T-cell (primary cell): ENCODE measurements at regions not wholly inside any gene's neighbourhood (a gene's known extent, or its start where the extent isn't known, plus 50 kb on each side); places are given as distances from the start of the nearest gene placed in this dataset.

Experiments
- ATAC-seq, 4 experiments: fragments of 200-7000 bp in 3 of 4; fragments of 150-1000 bp in 1 of 4; cut with Tn5 transposase; replicated peaks in 1 of 4; 1 replicate in 3 of 4; 2 replicates in 1 of 4; pipeline ENCODE4 v1.10.0; 2021; ENCODE audit warnings: moderate library complexity in 3 of 4, mild to moderate bottlenecking in 2 of 4, moderate number of reproducible peaks in 1 of 4
- CTCF ChIA-PET, 2 donors: fragments of 300-600 bp; sonication (Branson Sonifier 250); formaldehyde crosslinking; loops; one replicate each; lab custom pipeline; 2022; ENCODE audit warnings: antibody characterized with exemption in 2 of 2; lab: Charles Lee
- POLR2A ChIA-PET, 2 donors: fragments of 300-600 bp; sonication (Branson Sonifier 250); formaldehyde crosslinking; loops; one replicate each; lab custom pipeline; 2022; ENCODE audit warnings: antibody characterized with exemption in 2 of 2; lab: Charles Lee
- DNase-seq, 35 experiments: peaks; one replicate each; pipeline versions ENCODE4 v3.0.0 to v3.0.0-alpha.2; 2013 to 2023
- H3K27ac ChIP-seq: one replicate; pipeline ENCODE4 v1.5.1; 2013; ENCODE audit warnings: low read length
- H3K27me3 ChIP-seq, 2 experiments: replicated peaks in 1 of 2; 1 replicate in 1 of 2; 2 replicates in 1 of 2; pipeline versions ENCODE4 v1.6.1 to v1.7.0; 2013; ENCODE audit warnings: low read length in 1 of 2, mixed read lengths in 1 of 2; ENCODE audit not compliant: control insufficient read depth in 2 of 2, insufficient read depth in 2 of 2; ENCODE audit errors: extremely low read depth in 1 of 2
- H3K36me3 ChIP-seq, 2 donors: 1 replicate in 1 of 2; 2 replicates in 1 of 2; pipeline versions ENCODE4 v1.6.1 to v1.7.0; 2013; ENCODE audit warnings: low read length in 1 of 2; ENCODE audit not compliant: control insufficient read depth in 2 of 2, insufficient read depth in 1 of 2; ENCODE audit errors: extremely low read depth in 1 of 2
- H3K4me1 ChIP-seq, 2 experiments: 1 replicate in 1 of 2; 2 replicates in 1 of 2; pipeline versions ENCODE4 v1.6.1 to v1.7.0; 2013; ENCODE audit warnings: low read length in 2 of 2, mixed read lengths in 1 of 2; ENCODE audit not compliant: insufficient read depth in 2 of 2, control insufficient read depth in 1 of 2; ENCODE audit errors: extremely low read depth in 1 of 2
- H3K4me3 ChIP-seq, 2 donors: 1 replicate in 1 of 2; 2 replicates in 1 of 2; pipeline versions ENCODE4 v1.5.1 to v1.7.0; 2013; ENCODE audit warnings: mild to moderate bottlenecking in 2 of 2, low read length in 1 of 2, moderate library complexity in 1 of 2; ENCODE audit not compliant: control insufficient read depth in 1 of 2; ENCODE audit errors: extremely low read depth in 1 of 2
- H3K9me3 ChIP-seq: 2 replicates; pipeline ENCODE4 v1.7.0; 2013
- H3K27ac Mint-ChIP-seq, 2 donors: one replicate each; pipeline ENCODE4 v1.8.0; 2020 to 2021; ENCODE audit warnings: mild to moderate bottlenecking in 2 of 2, mixed read lengths in 2 of 2
- H3K27me3 Mint-ChIP-seq, 2 donors: one replicate each; pipeline ENCODE4 v1.8.0; 2021 to 2022; ENCODE audit warnings: mixed read lengths in 2 of 2
- H3K36me3 Mint-ChIP-seq: one replicate; pipeline ENCODE4 v1.8.0; 2021; ENCODE audit warnings: mixed read lengths
- H3K4me1 Mint-ChIP-seq, 3 donors: one replicate each; pipeline ENCODE4 v1.8.0; 2020 to 2022; ENCODE audit warnings: mixed read lengths in 3 of 3, mild to moderate bottlenecking in 1 of 3
- H3K4me3 Mint-ChIP-seq, 3 donors: one replicate each; pipeline ENCODE4 v1.8.0; 2020 to 2022; ENCODE audit warnings: mild to moderate bottlenecking in 3 of 3, mixed read lengths in 3 of 3, moderate library complexity in 3 of 3
- H3K9me3 Mint-ChIP-seq, 3 donors: one replicate each; pipeline ENCODE4 v1.8.0; 2020 to 2022; ENCODE audit warnings: mixed read lengths in 3 of 3
- WGBS: methylation state at CpG from one replicate; pipeline ENCODE4 v1.1.5; 2013; ENCODE audit warnings: missing lambda C conversion rate; ENCODE audit not compliant: insufficient coverage; 5-methylcytosine and 5-hydroxymethylcytosine counted together

DNA sequence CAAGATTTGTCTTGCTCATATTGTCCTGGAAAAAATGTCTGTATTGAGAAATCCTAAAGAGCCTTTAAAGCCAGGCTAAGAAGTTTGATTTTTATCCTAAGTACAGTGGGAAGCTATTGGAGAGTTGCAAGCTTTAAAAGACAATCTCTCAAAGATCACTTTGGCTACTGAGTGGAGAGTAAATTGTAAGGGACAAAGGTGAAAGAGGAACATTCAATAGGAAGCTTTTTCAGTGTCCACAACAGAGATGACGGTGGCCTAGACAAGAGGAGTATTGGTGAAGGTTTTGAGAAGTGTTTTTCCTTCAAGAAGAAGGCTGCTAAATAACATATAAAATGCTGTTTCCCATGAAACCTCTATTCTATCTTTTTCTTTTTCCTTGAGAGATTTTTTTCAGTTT lies 249.5 kb upstream of the IL12A start:
- Mint-ChIP-seq H3K36me3 (no peaks in the 10 kb centered on the region), H3K4me3 (no peak overlapping the region), H3K9me3 (peaks cover 0 to 3% (median 0%) of the 10 kb centered on the region in 3 donors), H3K4me1 (no peaks in the 10 kb centered on the region), H3K27me3 (peaks cover 5 to 8% of the 10 kb centered on the region in 2 donors), H3K27ac (no peak overlapping the region)
- WGBS, result no CpG with 5 or more reads among the region's 1 CpG
- CTCF ChIA-PET, result no interaction called here
- no peak overlapping the region for H3K27ac ChIP-seq
- ATAC-seq (no peak), DNase-seq (no peak)
- no peaks in the 10 kb centered on the region for H3K27me3 ChIP-seq
- H3K4me3 ChIP-seq, result no peak overlapping the region
- H3K4me1 ChIP-seq, result no peaks in the 10 kb centered on the region
- no peaks in the 10 kb centered on the region for H3K36me3 ChIP-seq
- POLR2A ChIA-PET, result no interaction called here
- H3K9me3 ChIP-seq, result no peaks in the 10 kb centered on the region

- no peak overlapping the region for H3K4me3 Mint-ChIP-seq
- H3K9me3 ChIP-seq, result no peaks in the 10 kb centered on the region
- peaks cover 0 to 3% (median 0%) of the 10 kb centered on the region in 3 donors for H3K9me3 Mint-ChIP-seq
- no peak overlapping the region for H3K4me3 ChIP-seq
- no peaks in the 10 kb centered on the region for H3K4me1 ChIP-seq
- no peaks in the 10 kb centered on the region for H3K36me3 ChIP-seq
- peaks cover 0 to 2% of the 10 kb centered on the region in 2 experiments for H3K27me3 ChIP-seq
- no peak overlapping the region for H3K27ac ChIP-seq
- CTCF ChIA-PET, result no interaction called here
- H3K27ac Mint-ChIP-seq, result no peak overlapping the region
- ATAC-seq (no peak), DNase-seq (no peak)
- no peaks in the 10 kb centered on the region for H3K4me1 Mint-ChIP-seq
- POLR2A ChIA-PET, result no interaction called here
- H3K27me3 Mint-ChIP-seq, result peaks cover 5 to 8% of the 10 kb centered on the region in 2 donors
- no peaks in the 10 kb centered on the region for H3K36me3 Mint-ChIP-seq
- 75% methylated on average over 1 of the region's 2 CpGs for WGBS
Measured at GRCh38 chr3:159739969-159740368, 248.7 kb upstream of the IL12A start.

DNA sequence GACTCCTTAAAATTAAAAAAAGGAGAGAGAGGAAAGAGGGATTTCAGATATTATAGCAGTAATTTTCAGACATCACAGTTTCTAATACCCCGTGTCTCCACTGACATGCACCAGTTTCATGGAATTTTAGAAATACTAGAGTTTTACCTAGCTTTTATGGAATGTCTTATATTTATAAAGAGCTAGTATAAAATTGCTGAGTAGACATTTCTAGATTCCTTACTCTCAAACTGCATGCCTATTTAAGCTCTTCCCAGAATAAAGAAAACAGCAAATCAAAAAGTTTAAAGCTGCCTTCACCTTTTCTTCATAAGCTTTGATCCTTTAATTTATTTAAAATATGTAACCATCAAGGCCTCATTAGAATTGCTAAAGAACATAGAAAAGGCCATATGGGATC lies 247.4 kb upstream of the IL12A start:
- ChIA-PET CTCF (interaction anchor here in 1 of 2 donors (0.6 kb wide), 1 partner anchor 59 kb away, joined by 10 read pairs; no protein-coding TSS in a partner anchor), POLR2A (interaction anchor here in 1 of 2 donors (0.6 kb wide), 1 partner anchor 227 kb away, joined by 4 read pairs; no protein-coding TSS in a partner anchor)
- Mint-ChIP-seq H3K4me1 (no peaks in the 10 kb centered on the region), H3K36me3 (no peaks in the 10 kb centered on the region), H3K9me3 (peaks cover 0 to 3% (median 0%) of the 10 kb centered on the region in 3 donors), H3K27me3 (peaks cover 4 to 5% of the 10 kb centered on the region in 2 donors), H3K27ac (no peak overlapping the region), H3K4me3 (no peak overlapping the region)
- no peak for DNase-seq
- Histone ChIP-seq H3K27ac (no peak overlapping the region), H3K36me3 (no peaks in the 10 kb centered on the region), H3K4me1 (no peaks in the 10 kb centered on the region), H3K9me3 (no peaks in the 10 kb centered on the region), H3K4me3 (no peak overlapping the region), H3K27me3 (peaks cover 0 to 2% of the 10 kb centered on the region in 2 experiments)
- ATAC-seq, result no peak
- whole genome bisulfite sequencing, result no CpG with 5 or more reads among the region's 1 CpG

- Histone ChIP-seq H3K36me3 (no peaks in the 10 kb centered on the region), H3K4me3 (no peak overlapping the region), H3K4me1 (no peaks in the 10 kb centered on the region), H3K9me3 (no peaks in the 10 kb centered on the region), H3K27ac (no peak overlapping the region), H3K27me3 (peaks cover 2% of the 10 kb centered on the region in 2 experiments)
- POLR2A ChIA-PET, result no interaction called here
- H3K36me3 Mint-ChIP-seq, result no peaks in the 10 kb centered on the region
- H3K9me3 Mint-ChIP-seq, result peaks cover 0 to 7% (median 0%) of the 10 kb centered on the region in 3 donors
- no CpG with 5 or more reads among the region's 1 CpG for WGBS
- ATAC-seq, result no peak
- peaks cover 0 to 13% of the 10 kb centered on the region in 2 donors for H3K27me3 Mint-ChIP-seq
- CTCF ChIA-PET, result no interaction called here
- no peak overlapping the region for H3K4me3 Mint-ChIP-seq
- no peak for DNase-seq
- H3K27ac Mint-ChIP-seq, result no peak overlapping the region
- no peaks in the 10 kb centered on the region for H3K4me1 Mint-ChIP-seq
Measured at GRCh38 chr3:159748425-159748824, 240.2 kb upstream of the IL12A start.

- Histone ChIP-seq H3K36me3 (no peaks in the 10 kb centered on the region), H3K4me1 (no peaks in the 10 kb centered on the region), H3K4me3 (no peak overlapping the region), H3K9me3 (no peaks in the 10 kb centered on the region), H3K27me3 (peaks cover 2% of the 10 kb centered on the region in 2 experiments), H3K27ac (no peak overlapping the region)
- 100% methylated on average over 3 of the region's 4 CpGs for WGBS
- Mint-ChIP-seq H3K4me1 (no peaks in the 10 kb centered on the region), H3K9me3 (peaks cover 0 to 11% (median under 1%) of the 10 kb centered on the region in 3 donors), H3K27ac (no peak overlapping the region), H3K27me3 (peaks cover 0 to 17% of the 10 kb centered on the region in 2 donors), H3K36me3 (no peaks in the 10 kb centered on the region), H3K4me3 (no peak overlapping the region)
- ChIA-PET CTCF (no interaction called here), POLR2A (no interaction called here)
- no peak for DNase-seq
- ATAC-seq, result no peak
Measured at GRCh38 chr3:159749406-159749805, 239.2 kb upstream of the IL12A start.

- ChIA-PET CTCF (no interaction called here), POLR2A (no interaction called here)
- no peak overlapping the region for H3K27ac ChIP-seq
- H3K9me3 ChIP-seq, result no peaks in the 10 kb centered on the region
- DNase-seq (no peak), ATAC-seq (no peak)
- H3K27me3 Mint-ChIP-seq, result peaks cover 0 to 17% of the 10 kb centered on the region in 2 donors
- H3K4me3 ChIP-seq, result no peak overlapping the region
- H3K36me3 Mint-ChIP-seq, result no peaks in the 10 kb centered on the region
- H3K27ac Mint-ChIP-seq, result no peak overlapping the region
- no peaks in the 10 kb centered on the region for H3K4me1 Mint-ChIP-seq
- no peak overlapping the region for H3K4me3 Mint-ChIP-seq
- no peaks in the 10 kb centered on the region for H3K4me1 ChIP-seq
- no peaks in the 10 kb centered on the region for H3K36me3 ChIP-seq
- H3K27me3 ChIP-seq, result peaks cover 0 to 4% of the 10 kb centered on the region in 2 experiments
- H3K9me3 Mint-ChIP-seq, result peaks cover 3 to 11% (median 3%) of the 10 kb centered on the region in 3 donors
Measured at GRCh38 chr3:159751146-159751545, 237.5 kb upstream of the IL12A start.

- Histone ChIP-seq H3K27ac (no peak overlapping the region), H3K27me3 (peaks cover 0 to 5% of the 10 kb centered on the region in 2 experiments), H3K9me3 (no peaks in the 10 kb centered on the region), H3K36me3 (no peaks in the 10 kb centered on the region), H3K4me3 (no peak overlapping the region), H3K4me1 (no peaks in the 10 kb centered on the region)
- Mint-ChIP-seq H3K27me3 (peaks cover 0 to 17% of the 10 kb centered on the region in 2 donors), H3K27ac (no peak overlapping the region), H3K4me1 (no peaks in the 10 kb centered on the region), H3K36me3 (no peaks in the 10 kb centered on the region), H3K4me3 (no peak overlapping the region), H3K9me3 (peaks cover 3 to 13% (median 6%) of the 10 kb centered on the region in 3 donors)
- WGBS, result no CpG with 5 or more reads among the region's 5 CpGs
- no peak for ATAC-seq
- CTCF ChIA-PET, result no interaction called here
- no peak for DNase-seq
- POLR2A ChIA-PET, result no interaction called here
Measured at GRCh38 chr3:159751752-159752151, 236.9 kb upstream of the IL12A start.
